ENCODE measurements at regions not wholly inside any gene's neighbourhood (a gene's known extent, or its start where the extent isn't known, plus 50 kb on each side); places are given as distances from the start of the nearest gene placed in this dataset.
A peak's percentile ranks its signal among the peaks of the same experiment; 100 is the strongest.

- no peak for DNase-seq
- in situ Hi-C loops (cut with HindIII; ENCODE audit: low pct_ligation_motif_present, low pct_unique_long_range_greater_than_20kb, low sequenced_read_pairs), result no loop called here
Measured at GRCh38 chr15:95375281-95375680, 955.2 kb upstream of the NR2F2 start.

- in situ Hi-C loops (cut with HindIII; ENCODE audit: low pct_ligation_motif_present, low pct_unique_long_range_greater_than_20kb, low sequenced_read_pairs), result no loop called here
- no peak for DNase-seq
Measured at GRCh38 chr15:95377258-95377852, 953.1 kb upstream of the NR2F2 start.

- in situ Hi-C loops (cut with HindIII; ENCODE audit: low pct_ligation_motif_present, low pct_unique_long_range_greater_than_20kb, low sequenced_read_pairs), result no loop called here
- DNase-seq, result no peak
Measured at GRCh38 chr15:95394186-95395067, 936.1 kb upstream of the NR2F2 start.

GRCh38 chr15:95400428-95400827, 930.1 kb upstream of the NR2F2 start:
- in situ Hi-C loops (cut with HindIII; ENCODE audit: low pct_ligation_motif_present, low pct_unique_long_range_greater_than_20kb, low sequenced_read_pairs), result no loop called here
- DNase-seq, result no peak

GRCh38 chr15:95401587-95401986, 928.9 kb upstream of the NR2F2 start:
- in situ Hi-C loops (cut with HindIII; ENCODE audit: low pct_ligation_motif_present, low pct_unique_long_range_greater_than_20kb, low sequenced_read_pairs), result no loop called here
- no peak for DNase-seq

- in situ Hi-C loops (cut with HindIII; ENCODE audit: low pct_ligation_motif_present, low pct_unique_long_range_greater_than_20kb, low sequenced_read_pairs), result no loop called here
- DNase-seq, result peak; percentile 14
Measured at GRCh38 chr15:95405447-95405846, 925.1 kb upstream of the NR2F2 start.

- in situ Hi-C loops (cut with HindIII; ENCODE audit: low pct_ligation_motif_present, low pct_unique_long_range_greater_than_20kb, low sequenced_read_pairs), result no loop called here
- no peak for DNase-seq
Measured at GRCh38 chr15:95407534-95407933, 923.0 kb upstream of the NR2F2 start.

GRCh38 chr15:95409211-95409610, 921.3 kb upstream of the NR2F2 start:
- no peak for DNase-seq
- in situ Hi-C loops (cut with HindIII; ENCODE audit: low pct_ligation_motif_present, low pct_unique_long_range_greater_than_20kb, low sequenced_read_pairs), result no loop called here

- no peak for DNase-seq
- in situ Hi-C loops (cut with HindIII; ENCODE audit: low pct_ligation_motif_present, low pct_unique_long_range_greater_than_20kb, low sequenced_read_pairs), result no loop called here
Measured at GRCh38 chr15:95409626-95410310, 920.7 kb upstream of the NR2F2 start.

GRCh38 chr15:95410757-95411156, 919.7 kb upstream of the NR2F2 start:
- no peak for DNase-seq
- in situ Hi-C loops (cut with HindIII; ENCODE audit: low pct_ligation_motif_present, low pct_unique_long_range_greater_than_20kb, low sequenced_read_pairs), result no loop called here

GRCh38 chr15:95416576-95416975, 913.9 kb upstream of the NR2F2 start:
- DNase-seq, result no peak
- in situ Hi-C loops (cut with HindIII; ENCODE audit: low pct_ligation_motif_present, low pct_unique_long_range_greater_than_20kb, low sequenced_read_pairs), result no loop called here

- in situ Hi-C loops (cut with HindIII; ENCODE audit: low pct_ligation_motif_present, low pct_unique_long_range_greater_than_20kb, low sequenced_read_pairs), result no loop called here
- no peak for DNase-seq
Measured at GRCh38 chr15:95417761-95418160, 912.7 kb upstream of the NR2F2 start.

GRCh38 chr15:95422255-95422654, 908.2 kb upstream of the NR2F2 start:
- in situ Hi-C loops (cut with HindIII; ENCODE audit: low pct_ligation_motif_present, low pct_unique_long_range_greater_than_20kb, low sequenced_read_pairs), result no loop called here
- no peak for DNase-seq

- no peak for DNase-seq
- in situ Hi-C loops (cut with HindIII; ENCODE audit: low pct_ligation_motif_present, low pct_unique_long_range_greater_than_20kb, low sequenced_read_pairs), result no loop called here
Measured at GRCh38 chr15:95425859-95426258, 904.6 kb upstream of the NR2F2 start.

GRCh38 chr15:95429345-95429744, 901.2 kb upstream of the NR2F2 start:
- in situ Hi-C loops (cut with HindIII; ENCODE audit: low pct_ligation_motif_present, low pct_unique_long_range_greater_than_20kb, low sequenced_read_pairs), result no loop called here
- DNase-seq, result no peak

- DNase-seq, result no peak
- in situ Hi-C loops (cut with HindIII; ENCODE audit: low pct_ligation_motif_present, low pct_unique_long_range_greater_than_20kb, low sequenced_read_pairs), result no loop called here
Measured at GRCh38 chr15:95431518-95431917, 899.0 kb upstream of the NR2F2 start.

GRCh38 chr15:95432878-95433405, 897.6 kb upstream of the NR2F2 start:
- no peak for DNase-seq

GRCh38 chr15:95439922-95440376, 890.6 kb upstream of the NR2F2 start:
- no peak for DNase-seq
- in situ Hi-C loops (cut with HindIII; ENCODE audit: low pct_ligation_motif_present, low pct_unique_long_range_greater_than_20kb, low sequenced_read_pairs), result no loop called here

More at GRCh38 chr15:95432878-95433405, 897.6 kb upstream of the NR2F2 start:
- in situ Hi-C loops (cut with HindIII; ENCODE audit: low pct_ligation_motif_present, low pct_unique_long_range_greater_than_20kb, low sequenced_read_pairs), result no loop called here

- in situ Hi-C loops (cut with HindIII; ENCODE audit: low pct_ligation_motif_present, low pct_unique_long_range_greater_than_20kb, low sequenced_read_pairs), result no loop called here
- no peak for DNase-seq
Measured at GRCh38 chr15:95440712-95441111, 889.8 kb upstream of the NR2F2 start.

All from ACHN (cell line).